GM12878 (cell line): ENCODE measurements at regions not wholly inside any gene's neighbourhood (a gene's known extent, or its start where the extent isn't known, plus 50 kb on each side); places are given as distances from the start of the nearest gene placed in this dataset.

Experiments used
- CEBPB ChIP-seq, 2 experiments: fragments of 150-350 bp in 1 of 2; IDR thresholded peaks; 2 replicates each; pipeline ENCODE4 v1.6.1; 2012 to 2014; ENCODE audit warnings: low read depth in 2 of 2, low read length in 2 of 2, borderline replicate concordance in 1 of 2, inconsistent platforms in 1 of 2
- HDAC6 ChIP-seq: fragments of 200-600 bp; sonication (generic); IDR thresholded peaks from one replicate; pipeline ENCODE4 v1.8.0; 2017; ENCODE audit warnings: antibody characterized with exemption; ENCODE audit not compliant: unreplicated experiment
- NR2C2 ChIP-seq: IDR thresholded peaks from 2 replicates; pipeline ENCODE4 v1.6.1; 2011; ENCODE audit warnings: borderline replicate concordance, low read depth; ENCODE audit not compliant: control insufficient read depth, insufficient read length
- PAX8 ChIP-seq: fragments of 450-650 bp; IDR thresholded peaks from 2 replicates; pipeline ENCODE4 v1.6.1; 2017; ENCODE audit warnings: mild to moderate bottlenecking, moderate library complexity
- RELA ChIP-seq: fragments of 450-650 bp; IDR thresholded peaks from 2 replicates; pipeline ENCODE4 v1.8.0; 2014; ENCODE audit warnings: borderline replicate concordance; ENCODE audit not compliant: partially characterized antibody
- SMAD5 ChIP-seq: IDR thresholded peaks from 2 replicates; pipeline ENCODE4 v1.6.1; 2016; ENCODE audit warnings: antibody characterized with exemption, low read depth
- SUZ12 ChIP-seq: fragments of 200-600 bp; sonication (generic); IDR thresholded peaks from one replicate; pipeline ENCODE4 v1.6.1; 2018; ENCODE audit warnings: antibody characterized with exemption, mild to moderate bottlenecking; ENCODE audit not compliant: unreplicated experiment
- TCF12 ChIP-seq: IDR thresholded peaks from 2 replicates; pipeline ENCODE4 v1.6.1; 2011; ENCODE audit warnings: low read depth, mild to moderate bottlenecking, low read length
- TCF3 ChIP-seq: IDR thresholded peaks from 2 replicates; pipeline ENCODE4 v1.6.1; 2012; ENCODE audit warnings: low read depth, mild to moderate bottlenecking, low read length, borderline replicate concordance; ENCODE audit not compliant: insufficient read depth
- USF2 ChIP-seq: IDR thresholded peaks from 2 replicates; pipeline ENCODE4 v1.6.1; 2011; ENCODE audit warnings: low read depth, low read length, improper control_type of control experiment, borderline replicate concordance
- ZNF384 ChIP-seq: IDR thresholded peaks from 2 replicates; pipeline ENCODE4 v1.6.1; 2012; ENCODE audit warnings: low read depth, mild to moderate bottlenecking, low read length, improper control_type of control experiment, borderline replicate concordance
- ZNF687 ChIP-seq: fragments of 450-650 bp; IDR thresholded peaks from 2 replicates; pipeline ENCODE4 v1.6.1; 2017; ENCODE audit warnings: mild to moderate bottlenecking, moderate library complexity
- TF ChIP-seq, protein P1 (sequence below): IDR thresholded peaks from 2 replicates; pipeline ENCODE4 v1.6.1; 2011; ENCODE audit warnings: borderline replicate concordance, low read depth, mild to moderate bottlenecking, moderate library complexity, low read length; ENCODE audit not compliant: insufficient read depth, poor library complexity, severe bottlenecking
- TF ChIP-seq, protein P2 (sequence below): IDR thresholded peaks from 2 replicates; pipeline ENCODE4 v1.6.1; 2011; ENCODE audit warnings: low read depth, mild to moderate bottlenecking, low read length, moderate library complexity, borderline replicate concordance; ENCODE audit errors: extremely low read depth

DNA sequence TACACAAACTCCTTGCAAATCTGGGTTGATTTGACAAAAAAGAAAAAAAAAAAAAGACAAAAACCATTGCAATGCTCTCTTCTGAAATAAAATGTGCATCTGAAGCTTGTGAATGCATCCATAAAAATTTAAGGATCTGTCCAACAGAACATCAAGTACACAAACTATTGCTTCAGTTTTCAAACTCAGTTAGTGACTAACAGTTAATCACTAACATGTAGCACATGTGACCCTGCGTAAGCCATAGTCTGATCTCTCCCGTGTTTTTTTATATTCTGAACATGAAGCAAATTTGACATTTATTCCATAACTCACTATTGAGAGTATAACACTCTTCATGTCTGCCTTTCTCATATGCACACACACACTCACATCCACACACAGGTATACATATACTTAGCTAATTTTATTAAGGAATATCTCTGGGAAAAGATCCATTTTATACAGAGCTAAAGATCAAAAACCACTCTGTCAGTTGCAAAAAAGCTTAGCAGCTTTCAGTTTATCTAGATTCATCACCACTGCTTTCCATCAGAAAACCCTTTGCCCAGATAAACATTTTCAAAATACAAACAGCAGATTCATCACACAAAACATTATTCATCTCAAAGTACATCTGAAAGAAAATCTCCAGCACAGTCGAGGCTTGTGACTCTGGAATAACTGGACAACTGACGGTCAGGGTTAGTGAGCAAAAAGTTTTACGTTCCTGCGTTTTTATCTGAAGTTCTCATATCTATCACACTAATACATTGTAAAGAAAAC, 1000.4 kb upstream of the ACVR2A start (continued):
- TF ChIP-seq, protein P1, sequence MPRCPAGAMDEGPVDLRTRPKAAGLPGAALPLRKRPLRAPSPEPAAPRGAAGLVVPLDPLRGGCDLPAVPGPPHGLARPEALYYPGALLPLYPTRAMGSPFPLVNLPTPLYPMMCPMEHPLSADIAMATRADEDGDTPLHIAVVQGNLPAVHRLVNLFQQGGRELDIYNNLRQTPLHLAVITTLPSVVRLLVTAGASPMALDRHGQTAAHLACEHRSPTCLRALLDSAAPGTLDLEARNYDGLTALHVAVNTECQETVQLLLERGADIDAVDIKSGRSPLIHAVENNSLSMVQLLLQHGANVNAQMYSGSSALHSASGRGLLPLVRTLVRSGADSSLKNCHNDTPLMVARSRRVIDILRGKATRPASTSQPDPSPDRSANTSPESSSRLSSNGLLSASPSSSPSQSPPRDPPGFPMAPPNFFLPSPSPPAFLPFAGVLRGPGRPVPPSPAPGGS: no peak
- TF ChIP-seq, protein P2, sequence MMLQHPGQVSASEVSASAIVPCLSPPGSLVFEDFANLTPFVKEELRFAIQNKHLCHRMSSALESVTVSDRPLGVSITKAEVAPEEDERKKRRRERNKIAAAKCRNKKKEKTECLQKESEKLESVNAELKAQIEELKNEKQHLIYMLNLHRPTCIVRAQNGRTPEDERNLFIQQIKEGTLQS: no peak
- TF ChIP-seq ZNF687 (no peak), ZNF384 (no peak), SUZ12 (no peak), USF2 (no peak), TCF12 (no peak), HDAC6 (no peak), PAX8 (no peak), CEBPB (IDR thresholded peaks at IDR 0.05; ENCODE audit: borderline replicate concordance in 1 of 2, low read depth in 2 of 2, low read length in 2 of 2) (no peak), NR2C2 (no peak), RELA (no peak), TCF3 (no peak), SMAD5 (no peak)
